WTC11 (cell line): ENCODE measurements at regions not wholly inside any gene's neighbourhood (a gene's known extent, or its start where the extent isn't known, plus 50 kb on each side); places are given as distances from the start of the nearest gene placed in this dataset.
"Not testable (repeated sequence)": the region's sequence is repeated elsewhere in the genome, so short reads cannot be mapped to it uniquely, and the experiment has no call there.

Experiments
- ATAC-seq: fragments of 200-7000 bp; cut with Tn5 transposase; 2 replicates; pipeline ENCODE4 v1.10.0; 2021; ENCODE audit warnings: mild to moderate bottlenecking, moderate library complexity
- CTCF ChIA-PET: fragments of 300-600 bp; sonication (Branson Sonifier 250); formaldehyde crosslinking; loops from one replicate; lab custom pipeline; 2021; ENCODE audit warnings: antibody characterized with exemption; lab: Charles Lee
- POLR2A ChIA-PET: fragments of 350-600 bp; sonication (Branson Sonifier 250); formaldehyde crosslinking; loops from one replicate; lab custom pipeline; 2021; ENCODE audit warnings: antibody characterized with exemption; lab: Charles Lee
- DNase-seq: peaks from one replicate; pipeline ENCODE4 v3.0.0; 2021; ENCODE audit warnings: low spot score
- H3K27ac Mint-ChIP-seq: 2 replicates; pipeline ENCODE4 v1.8.0; 2021; ENCODE audit warnings: mixed read lengths
- H3K27me3 Mint-ChIP-seq: 2 replicates; pipeline ENCODE4 v1.8.0; 2021; ENCODE audit warnings: low read depth, mild to moderate bottlenecking, moderate library complexity, mixed read lengths
- H3K36me3 Mint-ChIP-seq: 2 replicates; pipeline ENCODE4 v1.8.0; 2021; ENCODE audit warnings: mixed read lengths
- H3K4me1 Mint-ChIP-seq: 2 replicates; pipeline ENCODE4 v1.8.0; 2022; ENCODE audit warnings: mixed read lengths
- H3K4me3 Mint-ChIP-seq: 2 replicates; pipeline ENCODE4 v1.8.0; 2021; ENCODE audit warnings: mild to moderate bottlenecking, moderate library complexity, mixed read lengths
- H3K9me3 Mint-ChIP-seq: 2 replicates; pipeline ENCODE4 v1.8.0; 2021; ENCODE audit warnings: mixed read lengths
- CBFB ChIP-seq: sonication (generic); formaldehyde crosslinking; IDR thresholded peaks from 2 replicates; pipeline ENCODE4 v1.8.1; 2022; ENCODE audit warnings: mild to moderate bottlenecking, low read depth, missing genetic modification reagents
- E2F5 ChIP-seq: sonication (generic); formaldehyde crosslinking; IDR thresholded peaks from 2 replicates; pipeline ENCODE4 v1.8.1; 2022; ENCODE audit warnings: mild to moderate bottlenecking, moderate library complexity, missing genetic modification reagents
- FOXK1 ChIP-seq: sonication (generic); formaldehyde crosslinking; IDR thresholded peaks from 2 replicates; pipeline ENCODE4 v1.8.0; 2022; ENCODE audit warnings: mild to moderate bottlenecking, moderate library complexity, missing genetic modification reagents
- HMGXB4 ChIP-seq: sonication (generic); formaldehyde crosslinking; IDR thresholded peaks from 2 replicates; pipeline ENCODE4 v1.8.1; 2023; ENCODE audit warnings: mild to moderate bottlenecking, moderate library complexity, missing genetic modification reagents
- KAT7 ChIP-seq: sonication (generic); formaldehyde crosslinking; IDR thresholded peaks from 2 replicates; pipeline ENCODE4 v1.8.1; 2023; ENCODE audit warnings: missing genetic modification reagents, mild to moderate bottlenecking, borderline replicate concordance
- MYBL2 ChIP-seq: sonication (generic); formaldehyde crosslinking; IDR thresholded peaks from 2 replicates; pipeline ENCODE4 v1.8.1; 2023; ENCODE audit warnings: mild to moderate bottlenecking, moderate library complexity, missing genetic modification reagents
- NFE2L1 ChIP-seq: sonication (generic); formaldehyde crosslinking; IDR thresholded peaks from 2 replicates; pipeline ENCODE4 v1.8.1; 2023; ENCODE audit warnings: missing genetic modification reagents
- RORB ChIP-seq: fragments of 250-450 bp; sonication (Bioruptor Pico); IDR thresholded peaks from 2 replicates; pipeline ENCODE4 v1.9.0; 2021; ENCODE audit warnings: mild to moderate bottlenecking
- SMAD4 ChIP-seq: sonication (generic); formaldehyde crosslinking; IDR thresholded peaks from 2 replicates; pipeline ENCODE4 v1.8.0; 2022; ENCODE audit warnings: mild to moderate bottlenecking, missing genetic modification reagents
- TCF7 ChIP-seq: sonication (generic); formaldehyde crosslinking; IDR thresholded peaks from 2 replicates; pipeline ENCODE4 v1.8.0; 2022; ENCODE audit warnings: mild to moderate bottlenecking, low read depth, missing genetic modification reagents, moderate library complexity
- TEAD4 ChIP-seq: sonication (generic); formaldehyde crosslinking; IDR thresholded peaks from 2 replicates; pipeline ENCODE4 v1.8.0; 2022; ENCODE audit warnings: mild to moderate bottlenecking, missing genetic modification reagents
- TP53 ChIP-seq: sonication (generic); formaldehyde crosslinking; IDR thresholded peaks from 2 replicates; pipeline ENCODE4 v1.8.1; 2023; ENCODE audit warnings: mild to moderate bottlenecking, missing genetic modification reagents
- ZNF121 ChIP-seq: sonication (generic); formaldehyde crosslinking; IDR thresholded peaks from 2 replicates; pipeline ENCODE4 v1.8.0; 2023; ENCODE audit warnings: missing genetic modification reagents
- ZNF232 ChIP-seq: sonication (generic); formaldehyde crosslinking; IDR thresholded peaks from 2 replicates; pipeline ENCODE4 v1.8.0; 2022; ENCODE audit warnings: mild to moderate bottlenecking, missing genetic modification reagents
- ZNF416 ChIP-seq: fragments of 250-450 bp; sonication (Bioruptor Pico); IDR thresholded peaks from 2 replicates; pipeline ENCODE4 v1.9.0; 2021; ENCODE audit warnings: mild to moderate bottlenecking, inconsistent platforms
- TF ChIP-seq, protein P1 (sequence below): sonication (generic); formaldehyde crosslinking; IDR thresholded peaks from 2 replicates; pipeline ENCODE4 v1.8.0; 2023; ENCODE audit warnings: missing genetic modification reagents, mild to moderate bottlenecking, borderline replicate concordance
- TF ChIP-seq, protein P2 (sequence below): sonication (generic); formaldehyde crosslinking; IDR thresholded peaks from 2 replicates; pipeline ENCODE4 v1.8.0; 2022; ENCODE audit warnings: missing genetic modification reagents
- TF ChIP-seq, protein P3 (sequence below): fragments of 250-450 bp; sonication (Bioruptor Pico); IDR thresholded peaks from 2 replicates; pipeline ENCODE4 v1.8.0; 2021; ENCODE audit warnings: mild to moderate bottlenecking

DNA sequence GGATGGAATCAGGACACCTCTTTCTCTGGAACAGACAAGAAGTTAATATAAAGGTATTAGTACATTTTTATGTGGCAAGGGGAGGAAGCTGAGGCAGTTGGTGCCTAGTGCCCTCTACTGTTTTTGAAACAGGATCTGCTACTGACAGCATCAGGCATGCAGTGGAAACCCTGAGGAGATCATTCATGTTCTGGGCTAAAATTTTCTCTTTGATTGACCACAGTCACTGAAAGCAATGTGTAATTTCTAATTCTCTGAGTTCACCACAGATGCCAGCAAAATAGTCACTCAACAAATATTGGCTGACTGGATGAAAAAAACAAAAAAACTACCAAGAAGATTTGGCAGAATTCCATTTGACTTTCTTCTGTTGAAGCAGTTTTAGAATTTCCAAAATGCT lies 71.0 kb upstream of the SRRM3 start:
- CTCF ChIA-PET = interaction anchor here (0.6 to 2.1 kb wide), 3 partner anchors 10 to 62 kb away, joined by 4 to 11 read pairs (median 7); no protein-coding TSS in a partner anchor
- DNase-seq, H3K9me3 Mint-ChIP-seq, H3K4me1 Mint-ChIP-seq, POLR2A ChIA-PET, H3K27me3 Mint-ChIP-seq, H3K36me3 Mint-ChIP-seq, H3K27ac Mint-ChIP-seq, H3K4me3 Mint-ChIP-seq: not testable (repeated sequence)
- ATAC-seq = peak; percentile 59; the same call in 1 of the 2 replicates

DNA sequence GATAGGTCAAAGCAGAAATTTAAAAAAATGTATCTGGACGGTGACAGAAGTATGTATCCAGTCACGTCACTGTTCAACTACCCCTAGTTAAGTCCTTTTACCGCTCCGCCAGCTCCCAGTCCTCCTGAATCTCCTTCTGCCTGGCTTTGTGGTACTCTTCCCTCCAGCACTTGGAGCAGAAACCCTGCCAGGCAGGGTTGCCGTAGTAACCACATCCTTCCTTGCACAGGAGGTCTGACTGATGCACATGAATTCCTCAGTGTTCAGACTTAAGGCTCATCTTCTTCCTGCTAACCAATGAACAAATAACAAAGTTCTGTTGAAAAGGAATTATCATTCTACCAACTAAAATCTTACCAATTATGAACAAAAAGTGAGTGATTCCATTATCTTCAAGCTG lies 69.8 kb upstream of the SRRM3 start:
- CTCF ChIA-PET = not testable (repeated sequence)

GRCh38 chr7:76133164-76133775 lies 68.4 kb upstream of the SRRM3 start:
- H3K27me3 Mint-ChIP-seq = no peaks in the 10 kb centered on the region
- CTCF ChIA-PET = no interaction called here
- H3K9me3 Mint-ChIP-seq = no peaks in the 10 kb centered on the region
- H3K4me1 Mint-ChIP-seq = no peaks in the 10 kb centered on the region
- POLR2A ChIA-PET = no interaction called here
- H3K4me3 Mint-ChIP-seq = no peak overlapping the region
- TF ChIP-seq ZNF232 (CRISPR knock-in tag) = no peak
- TF ChIP-seq MYBL2 (CRISPR knock-in tag) = no peak
- no peak for TF ChIP-seq HMGXB4 (CRISPR knock-in tag)
- TF ChIP-seq, protein P1, sequence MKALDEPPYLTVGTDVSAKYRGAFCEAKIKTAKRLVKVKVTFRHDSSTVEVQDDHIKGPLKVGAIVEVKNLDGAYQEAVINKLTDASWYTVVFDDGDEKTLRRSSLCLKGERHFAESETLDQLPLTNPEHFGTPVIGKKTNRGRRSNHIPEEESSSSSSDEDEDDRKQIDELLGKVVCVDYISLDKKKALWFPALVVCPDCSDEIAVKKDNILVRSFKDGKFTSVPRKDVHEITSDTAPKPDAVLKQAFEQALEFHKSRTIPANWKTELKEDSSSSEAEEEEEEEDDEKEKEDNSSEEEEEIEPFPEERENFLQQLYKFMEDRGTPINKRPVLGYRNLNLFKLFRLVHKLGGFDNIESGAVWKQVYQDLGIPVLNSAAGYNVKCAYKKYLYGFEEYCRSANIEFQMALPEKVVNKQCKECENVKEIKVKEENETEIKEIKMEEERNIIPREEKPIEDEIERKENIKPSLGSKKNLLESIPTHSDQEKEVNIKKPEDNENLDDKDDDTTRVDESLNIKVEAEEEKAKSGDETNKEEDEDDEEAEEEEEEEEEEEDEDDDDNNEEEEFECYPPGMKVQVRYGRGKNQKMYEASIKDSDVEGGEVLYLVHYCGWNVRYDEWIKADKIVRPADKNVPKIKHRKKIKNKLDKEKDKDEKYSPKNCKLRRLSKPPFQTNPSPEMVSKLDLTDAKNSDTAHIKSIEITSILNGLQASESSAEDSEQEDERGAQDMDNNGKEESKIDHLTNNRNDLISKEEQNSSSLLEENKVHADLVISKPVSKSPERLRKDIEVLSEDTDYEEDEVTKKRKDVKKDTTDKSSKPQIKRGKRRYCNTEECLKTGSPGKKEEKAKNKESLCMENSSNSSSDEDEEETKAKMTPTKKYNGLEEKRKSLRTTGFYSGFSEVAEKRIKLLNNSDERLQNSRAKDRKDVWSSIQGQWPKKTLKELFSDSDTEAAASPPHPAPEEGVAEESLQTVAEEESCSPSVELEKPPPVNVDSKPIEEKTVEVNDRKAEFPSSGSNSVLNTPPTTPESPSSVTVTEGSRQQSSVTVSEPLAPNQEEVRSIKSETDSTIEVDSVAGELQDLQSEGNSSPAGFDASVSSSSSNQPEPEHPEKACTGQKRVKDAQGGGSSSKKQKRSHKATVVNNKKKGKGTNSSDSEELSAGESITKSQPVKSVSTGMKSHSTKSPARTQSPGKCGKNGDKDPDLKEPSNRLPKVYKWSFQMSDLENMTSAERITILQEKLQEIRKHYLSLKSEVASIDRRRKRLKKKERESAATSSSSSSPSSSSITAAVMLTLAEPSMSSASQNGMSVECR (CRISPR knock-in tag) = no peak
- TF ChIP-seq, protein P2, sequence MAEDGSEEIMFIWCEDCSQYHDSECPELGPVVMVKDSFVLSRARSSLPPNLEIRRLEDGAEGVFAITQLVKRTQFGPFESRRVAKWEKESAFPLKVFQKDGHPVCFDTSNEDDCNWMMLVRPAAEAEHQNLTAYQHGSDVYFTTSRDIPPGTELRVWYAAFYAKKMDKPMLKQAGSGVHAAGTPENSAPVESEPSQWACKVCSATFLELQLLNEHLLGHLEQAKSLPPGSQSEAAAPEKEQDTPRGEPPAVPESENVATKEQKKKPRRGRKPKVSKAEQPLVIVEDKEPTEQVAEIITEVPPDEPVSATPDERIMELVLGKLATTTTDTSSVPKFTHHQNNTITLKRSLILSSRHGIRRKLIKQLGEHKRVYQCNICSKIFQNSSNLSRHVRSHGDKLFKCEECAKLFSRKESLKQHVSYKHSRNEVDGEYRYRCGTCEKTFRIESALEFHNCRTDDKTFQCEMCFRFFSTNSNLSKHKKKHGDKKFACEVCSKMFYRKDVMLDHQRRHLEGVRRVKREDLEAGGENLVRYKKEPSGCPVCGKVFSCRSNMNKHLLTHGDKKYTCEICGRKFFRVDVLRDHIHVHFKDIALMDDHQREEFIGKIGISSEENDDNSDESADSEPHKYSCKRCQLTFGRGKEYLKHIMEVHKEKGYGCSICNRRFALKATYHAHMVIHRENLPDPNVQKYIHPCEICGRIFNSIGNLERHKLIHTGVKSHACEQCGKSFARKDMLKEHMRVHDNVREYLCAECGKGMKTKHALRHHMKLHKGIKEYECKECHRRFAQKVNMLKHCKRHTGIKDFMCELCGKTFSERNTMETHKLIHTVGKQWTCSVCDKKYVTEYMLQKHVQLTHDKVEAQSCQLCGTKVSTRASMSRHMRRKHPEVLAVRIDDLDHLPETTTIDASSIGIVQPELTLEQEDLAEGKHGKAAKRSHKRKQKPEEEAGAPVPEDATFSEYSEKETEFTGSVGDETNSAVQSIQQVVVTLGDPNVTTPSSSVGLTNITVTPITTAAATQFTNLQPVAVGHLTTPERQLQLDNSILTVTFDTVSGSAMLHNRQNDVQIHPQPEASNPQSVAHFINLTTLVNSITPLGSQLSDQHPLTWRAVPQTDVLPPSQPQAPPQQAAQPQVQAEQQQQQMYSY (CRISPR knock-in tag) = no peak
- no peak for TF ChIP-seq SMAD4 (CRISPR knock-in tag)
- no peak for TF ChIP-seq KAT7 (CRISPR knock-in tag)
- no peak for TF ChIP-seq NFE2L1 (CRISPR knock-in tag)
- DNase-seq (no peak), ATAC-seq (no peak)
- no peaks in the 10 kb centered on the region for H3K36me3 Mint-ChIP-seq
- H3K27ac Mint-ChIP-seq = no peak overlapping the region

More for the DNA sequence above, 69.8 kb upstream of the SRRM3 start:
- H3K27ac Mint-ChIP-seq, H3K4me1 Mint-ChIP-seq, H3K27me3 Mint-ChIP-seq, H3K4me3 Mint-ChIP-seq, DNase-seq, H3K9me3 Mint-ChIP-seq, POLR2A ChIA-PET, H3K36me3 Mint-ChIP-seq, ATAC-seq: not testable (repeated sequence)

GRCh38 chr7:76133839-76134238 lies 67.9 kb upstream of the SRRM3 start:
- H3K27ac Mint-ChIP-seq = no peak overlapping the region
- no peaks in the 10 kb centered on the region for H3K27me3 Mint-ChIP-seq
- ChIA-PET CTCF (no interaction called here), POLR2A (no interaction called here)
- H3K4me3 Mint-ChIP-seq = no peak overlapping the region
- no peaks in the 10 kb centered on the region for H3K9me3 Mint-ChIP-seq
- no peaks in the 10 kb centered on the region for H3K36me3 Mint-ChIP-seq
- DNase-seq (no peak), ATAC-seq (no peak)
- no peaks in the 10 kb centered on the region for H3K4me1 Mint-ChIP-seq
- no peak for TF ChIP-seq TP53
- TF ChIP-seq, protein P3, sequence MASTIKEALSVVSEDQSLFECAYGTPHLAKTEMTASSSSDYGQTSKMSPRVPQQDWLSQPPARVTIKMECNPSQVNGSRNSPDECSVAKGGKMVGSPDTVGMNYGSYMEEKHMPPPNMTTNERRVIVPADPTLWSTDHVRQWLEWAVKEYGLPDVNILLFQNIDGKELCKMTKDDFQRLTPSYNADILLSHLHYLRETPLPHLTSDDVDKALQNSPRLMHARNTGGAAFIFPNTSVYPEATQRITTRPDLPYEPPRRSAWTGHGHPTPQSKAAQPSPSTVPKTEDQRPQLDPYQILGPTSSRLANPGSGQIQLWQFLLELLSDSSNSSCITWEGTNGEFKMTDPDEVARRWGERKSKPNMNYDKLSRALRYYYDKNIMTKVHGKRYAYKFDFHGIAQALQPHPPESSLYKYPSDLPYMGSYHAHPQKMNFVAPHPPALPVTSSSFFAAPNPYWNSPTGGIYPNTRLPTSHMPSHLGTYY (CRISPR knock-in tag) = no peak
- TF ChIP-seq RORB (CRISPR knock-in tag) = no peak
- no peak for TF ChIP-seq ZNF416 (CRISPR knock-in tag)
- no peak for TF ChIP-seq TEAD4 (CRISPR knock-in tag)
- no peak for TF ChIP-seq CBFB
- TF ChIP-seq ZNF121 (CRISPR knock-in tag) = no peak
- TF ChIP-seq FOXK1 (CRISPR knock-in tag) = no peak
- TF ChIP-seq TCF7 = no peak
- TF ChIP-seq E2F5 (CRISPR knock-in tag) = no peak
